Suppressor macrophage treated with lipopolysaccharide for 1 hour (primary cell): ENCODE measurements at regions not wholly inside any gene's neighbourhood (a gene's known extent, or its start where the extent isn't known, plus 50 kb on each side); places are given as distances from the start of the nearest gene placed in this dataset.

Experiments
- DNase-seq, 3 donors: peaks; one replicate each; pipeline ENCODE4 v3.0.0-alpha.2; 2020 to 2022

DNA sequence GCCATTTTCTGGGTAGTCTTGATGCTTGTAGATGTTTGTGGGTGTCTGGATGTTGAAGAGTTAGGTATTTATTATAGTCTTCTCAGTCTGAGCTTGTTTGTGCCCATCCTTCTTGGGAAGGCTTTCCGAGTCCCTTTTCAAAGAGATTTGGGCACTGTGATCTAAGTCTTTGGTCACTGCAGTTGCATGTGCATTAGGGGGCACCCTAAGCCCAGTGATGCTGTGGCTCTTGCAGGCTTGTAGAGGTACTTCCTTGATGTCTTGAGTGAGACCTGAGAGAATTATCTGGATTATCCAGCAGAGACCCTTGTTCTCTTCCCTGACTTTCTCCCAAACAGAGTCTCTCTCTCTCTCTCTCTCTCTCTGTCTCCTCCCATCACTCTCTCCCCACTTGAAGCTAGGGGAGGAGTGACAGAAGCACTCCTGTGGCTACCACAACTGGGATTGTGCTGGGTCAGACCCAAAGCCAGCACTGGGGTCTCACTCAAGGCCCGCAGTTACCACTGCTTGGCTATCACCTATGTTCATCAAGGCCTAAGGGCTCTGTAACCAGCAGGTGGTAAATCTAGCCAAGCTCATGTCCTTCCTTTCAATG lies 68.5 kb downstream of the TMCO5A start:
- peak; percentile 82 to 84 (median 84) for DNase-seq

DNA sequence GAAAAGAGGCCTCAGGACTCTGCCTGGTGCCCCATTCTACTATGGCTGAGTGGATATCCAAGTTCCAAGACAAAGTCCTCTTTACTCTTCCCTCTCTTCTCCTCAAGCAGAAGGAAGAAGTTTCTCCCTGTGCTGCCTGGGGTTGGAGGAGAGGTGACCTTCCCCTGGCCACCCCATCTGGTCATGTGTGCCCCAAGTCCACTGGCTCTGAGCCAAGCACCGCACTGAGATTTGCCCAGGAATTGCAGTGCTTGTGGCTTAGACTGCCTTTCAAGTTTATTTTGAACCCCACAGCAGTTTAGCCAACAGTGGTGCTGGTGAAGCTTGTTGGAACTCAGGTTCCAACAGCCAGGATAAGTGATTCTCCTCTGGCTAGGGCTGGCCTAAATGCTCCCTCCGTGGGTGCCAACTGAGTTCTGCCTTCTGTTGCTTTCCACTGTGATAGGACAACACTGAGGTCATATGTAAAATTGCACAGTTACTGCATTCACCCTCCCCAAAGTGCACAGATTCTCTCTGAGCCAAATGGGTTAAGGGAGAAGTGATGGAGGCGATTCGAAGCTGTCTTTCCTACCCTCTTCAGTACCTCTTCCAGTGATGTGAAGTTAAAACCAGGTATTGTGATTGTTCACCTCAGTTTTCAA lies 69.9 kb downstream of the TMCO5A start:
- peak; percentile 33 to 41 (median 41) for DNase-seq

DNA sequence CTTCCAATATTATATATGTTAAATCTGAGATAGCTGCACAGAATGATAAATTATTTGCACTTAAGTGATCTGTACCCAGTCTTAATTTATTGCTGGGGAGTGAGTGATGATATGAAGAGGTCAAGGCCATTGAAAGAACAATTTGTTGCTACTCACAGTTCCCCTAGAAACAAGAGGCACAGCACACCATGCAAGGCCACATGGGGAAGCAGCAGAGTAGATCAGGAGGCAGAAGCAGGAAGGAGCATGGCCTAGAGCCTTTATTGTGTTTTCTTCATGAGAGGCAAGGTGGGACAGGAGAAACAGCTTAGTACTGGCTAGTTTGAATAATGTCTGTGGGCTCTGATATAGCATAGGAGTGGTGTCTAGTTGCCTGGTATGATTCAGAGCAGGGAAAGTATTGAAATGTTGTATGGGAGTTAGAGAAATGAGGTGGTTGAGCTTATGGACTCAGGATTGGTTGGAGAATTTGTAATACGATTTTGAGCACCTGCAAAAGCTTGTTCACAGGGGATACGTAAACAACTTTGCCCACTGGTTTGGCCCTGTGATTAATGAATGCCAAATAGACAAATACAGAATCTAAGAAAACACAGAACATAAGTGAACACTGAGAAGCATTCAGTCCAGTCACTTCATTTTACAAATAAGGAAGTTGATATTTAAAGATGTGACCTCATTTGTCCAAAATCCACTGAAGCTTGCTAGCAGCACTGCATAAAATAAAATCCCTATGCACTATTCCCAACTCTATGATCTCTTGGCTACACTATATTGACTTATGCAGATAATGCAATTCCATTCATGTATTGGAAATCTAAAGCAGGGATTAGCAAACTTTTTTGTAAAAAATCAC lies 71.7 kb downstream of the TMCO5A start:
- peak; percentile 60 to 86 (median 84) for DNase-seq

DNA sequence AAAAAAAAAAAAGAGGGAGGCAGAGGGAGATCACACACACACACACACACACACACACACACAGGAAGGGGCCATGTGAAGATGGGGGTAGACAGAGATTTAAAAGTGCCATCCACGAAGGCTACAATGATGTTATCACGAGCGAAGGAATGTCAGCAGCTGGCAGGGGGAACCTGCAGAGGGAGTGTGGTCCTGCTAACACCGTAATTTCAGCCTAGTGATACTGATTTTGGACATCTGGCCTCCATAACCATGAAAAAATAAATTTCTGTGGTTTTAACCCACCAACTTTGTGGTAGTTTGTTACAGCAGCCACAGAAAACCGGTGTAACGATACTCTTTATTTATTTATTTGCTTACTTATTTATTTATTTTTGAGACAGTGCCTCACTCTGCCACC lies 76.0 kb downstream of the TMCO5A start:
- DNase-seq = no peak

DNA sequence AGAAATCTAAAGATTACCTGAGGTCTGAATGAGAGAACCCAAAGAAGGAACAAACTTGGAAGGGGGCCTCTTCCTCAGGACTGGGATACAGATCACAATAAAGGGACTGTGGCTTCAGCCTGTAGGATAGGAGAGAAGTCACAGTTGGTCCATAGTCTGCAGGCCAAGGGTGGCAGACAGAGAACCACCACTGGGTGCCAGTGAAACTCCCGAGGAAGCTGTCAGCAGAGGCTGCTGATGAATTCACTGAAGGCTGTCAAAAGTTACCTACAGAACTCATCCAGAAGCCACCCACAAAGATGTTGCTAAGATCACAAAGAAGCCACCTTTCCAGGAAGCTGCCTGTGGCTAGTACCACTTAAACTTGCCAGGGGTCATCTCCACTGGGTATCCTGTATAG lies 78.5 kb downstream of the TMCO5A start:
- DNase-seq = peak in 1 of 3 donors; percentile 17

DNA sequence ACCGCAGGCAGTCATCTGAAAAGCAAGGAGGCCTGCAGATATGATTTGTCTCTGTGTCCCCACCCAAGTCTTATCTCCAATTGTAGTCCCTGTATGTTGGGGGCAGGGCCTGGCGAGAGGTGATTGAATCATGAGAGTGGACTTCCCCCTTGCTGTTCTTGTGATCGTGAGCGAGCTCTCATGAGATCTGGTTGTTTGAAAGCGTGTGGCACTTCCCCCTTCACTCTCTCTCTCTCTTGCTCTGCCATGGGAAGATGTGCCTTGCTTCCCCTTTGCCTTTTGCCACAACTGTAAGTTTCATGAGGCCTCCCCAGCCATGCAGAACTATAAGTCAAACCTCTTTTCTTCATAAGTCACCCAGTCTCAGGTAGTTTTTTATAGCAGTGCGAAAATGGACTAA lies 83.3 kb downstream of the TMCO5A start:
- DNase-seq = peak; percentile 80 to 86 (median 82)

DNA sequence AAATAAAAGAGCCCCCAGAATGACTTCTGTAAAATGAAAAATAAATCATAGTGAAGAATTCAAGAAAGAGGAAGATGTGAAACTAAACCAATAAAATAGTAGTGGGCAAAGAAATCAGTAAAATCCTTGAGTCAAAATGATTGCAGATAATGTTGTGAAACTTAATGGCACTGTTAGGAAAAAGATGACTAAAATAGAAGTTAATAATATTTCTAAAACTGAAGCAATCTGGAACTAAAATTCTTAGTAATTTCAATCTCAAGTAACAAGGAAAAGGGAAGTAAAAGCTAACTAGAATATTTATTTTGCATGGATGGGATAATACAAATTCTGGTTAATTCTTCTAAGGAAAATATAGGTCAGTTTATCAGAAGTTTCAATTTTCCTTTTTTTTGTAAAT lies 84.6 kb downstream of the TMCO5A start:
- DNase-seq = peak in 2 of 3 donors; percentile 82 to 88

DNA sequence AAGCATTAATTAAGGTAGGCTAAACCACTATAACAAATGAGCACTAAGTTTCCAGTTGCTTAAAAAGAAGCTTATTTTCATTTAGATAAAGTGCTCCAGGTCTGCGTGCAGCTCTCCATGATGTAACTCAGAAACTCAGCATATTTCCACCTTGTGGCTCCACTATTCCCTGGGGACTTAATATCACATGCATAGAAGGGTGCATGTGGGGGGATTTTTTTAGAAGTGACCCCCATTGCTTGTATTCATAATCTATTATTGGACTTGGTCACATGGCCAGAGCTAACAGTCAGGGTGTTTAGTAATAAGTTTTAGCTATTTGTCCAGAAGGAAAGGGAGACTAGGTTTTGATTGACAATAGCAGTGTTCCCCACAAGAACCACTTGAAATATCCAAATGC lies 86.8 kb downstream of the TMCO5A start:
- no peak for DNase-seq

DNA sequence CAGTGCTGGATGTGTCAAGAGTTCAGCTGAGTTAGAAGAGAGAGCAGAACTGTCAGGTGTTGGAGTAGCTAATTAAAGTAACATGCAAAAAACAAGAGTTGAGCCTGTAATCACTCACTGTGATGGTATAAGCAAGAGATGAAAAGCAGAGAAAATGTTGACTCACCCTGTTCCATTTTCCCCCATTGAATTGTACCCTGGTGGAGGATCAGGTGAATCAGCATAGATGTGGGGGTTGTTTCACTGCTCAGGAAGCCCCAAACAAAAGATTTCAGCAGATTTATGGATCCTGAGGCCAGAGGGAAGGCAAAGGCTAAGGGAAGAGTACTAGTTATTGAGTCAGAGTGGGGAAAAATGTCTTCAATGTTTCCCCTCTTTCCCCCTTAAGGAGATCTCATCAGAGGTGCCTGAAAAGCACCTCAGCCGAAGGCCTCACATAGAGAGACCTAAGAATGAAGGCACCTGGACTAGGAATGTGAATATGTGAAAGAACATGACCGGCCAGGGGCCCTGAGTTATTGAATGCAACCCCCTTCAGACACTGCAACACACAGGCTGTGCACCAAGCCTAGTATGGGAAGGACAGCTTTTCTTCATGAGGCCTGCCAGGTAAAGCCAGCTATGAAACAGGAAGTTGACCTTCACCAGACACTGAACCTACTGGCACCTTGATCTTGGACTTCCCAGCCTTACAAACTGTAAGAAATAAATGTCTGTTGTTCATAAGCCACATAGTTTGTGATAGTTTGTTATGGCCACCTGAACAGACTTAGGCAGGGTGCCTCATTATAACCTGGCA lies 90.1 kb downstream of the TMCO5A start:
- DNase-seq = no peak

DNA sequence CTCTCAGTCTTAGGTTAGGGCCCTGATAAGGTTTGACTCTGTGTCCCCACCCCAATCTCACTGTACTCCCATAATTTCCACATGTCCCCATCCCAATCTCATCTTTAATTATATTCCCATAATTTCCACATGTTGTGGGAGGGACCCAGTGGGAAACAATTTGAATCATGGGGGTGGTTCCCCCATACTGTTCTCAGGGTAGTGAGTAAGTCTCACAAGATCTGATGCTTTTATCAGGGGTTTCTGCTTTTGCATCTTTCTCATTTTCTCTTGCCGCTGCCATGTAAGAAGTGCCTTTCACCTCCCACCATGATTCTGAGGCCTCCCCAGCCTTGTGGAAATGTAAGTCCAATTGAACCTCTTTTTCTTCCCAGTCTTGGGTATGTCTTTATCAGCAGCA lies 91.2 kb downstream of the TMCO5A start:
- DNase-seq = peak in 1 of 3 donors; percentile 40

DNA sequence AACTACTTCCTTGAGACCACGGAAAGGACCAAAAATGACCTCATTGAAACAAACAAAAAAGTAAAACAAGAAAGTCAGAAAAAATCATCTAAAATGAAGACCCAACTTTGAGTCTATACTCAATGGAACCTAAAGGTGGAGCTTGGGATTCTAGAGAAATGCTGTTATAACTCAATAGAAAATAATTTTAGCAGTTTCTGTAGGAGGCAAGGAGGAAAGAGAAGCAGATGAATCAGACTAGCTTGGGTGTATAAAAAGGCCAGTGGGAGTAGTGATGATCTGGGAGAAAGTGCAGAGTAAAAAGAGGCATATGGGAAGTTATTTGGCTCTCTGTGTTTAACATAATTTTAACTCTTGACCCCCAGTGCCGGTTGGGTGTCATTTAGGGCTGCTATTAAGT lies 94.4 kb downstream of the TMCO5A start:
- DNase-seq = peak; percentile 51 to 80 (median 70)

DNA sequence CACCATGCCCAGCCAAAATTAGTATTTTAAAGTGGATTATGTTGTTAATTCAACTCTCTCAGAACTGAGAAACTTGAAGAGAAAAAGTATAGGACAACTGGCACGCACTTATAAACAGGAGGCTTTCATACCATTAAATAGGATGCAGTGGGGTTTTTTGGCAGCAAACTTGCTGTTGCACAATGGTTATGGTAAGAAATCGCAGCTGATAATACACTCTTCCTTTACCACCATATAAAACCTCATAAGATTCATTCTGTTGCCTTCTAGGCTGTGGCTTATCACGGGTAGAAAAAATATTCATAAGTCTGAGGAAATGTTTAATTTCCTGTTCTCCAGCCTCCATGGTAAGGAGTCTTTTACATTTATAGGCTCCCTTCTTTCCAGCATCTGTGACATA lies 95.3 kb downstream of the TMCO5A start:
- no peak for DNase-seq

DNA sequence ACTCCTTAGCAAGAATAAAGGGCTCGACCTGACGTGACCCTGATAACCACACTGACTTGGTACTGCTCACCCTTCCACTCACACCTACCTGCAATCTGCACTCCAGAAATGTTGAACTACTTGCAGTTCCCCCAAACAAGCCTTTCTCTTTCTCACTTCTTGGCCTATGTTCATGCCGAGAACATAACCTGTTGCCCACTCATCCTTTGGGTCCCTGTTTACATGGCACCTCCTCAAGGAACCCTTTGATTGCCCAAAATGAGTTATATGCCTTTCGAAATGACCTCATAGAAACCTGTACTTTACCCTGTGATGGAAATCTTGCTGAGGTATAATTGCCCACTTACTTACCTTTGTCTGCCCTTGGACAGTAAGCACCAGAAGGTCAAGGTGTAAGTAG lies 96.2 kb downstream of the TMCO5A start:
- no peak for DNase-seq

DNA sequence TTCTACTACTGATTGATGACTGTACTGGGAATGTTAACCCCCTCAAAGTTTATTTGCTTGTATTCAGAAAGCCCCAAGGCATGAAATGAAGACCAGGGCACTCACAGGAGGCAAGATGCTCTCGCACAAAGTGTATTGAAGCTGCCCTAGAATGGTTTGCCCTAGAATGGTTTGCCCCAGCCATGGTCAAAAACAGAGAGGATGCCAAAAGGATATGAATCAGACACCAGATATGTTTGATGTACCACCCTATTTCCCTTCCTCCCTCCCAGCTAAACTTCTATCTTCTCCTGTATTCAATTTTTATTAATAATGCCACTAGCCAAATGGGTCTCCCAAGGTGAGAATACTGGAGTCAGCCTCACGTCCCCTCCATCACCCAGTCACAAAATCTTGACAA lies 101.3 kb downstream of the TMCO5A start:
- no peak for DNase-seq

DNA sequence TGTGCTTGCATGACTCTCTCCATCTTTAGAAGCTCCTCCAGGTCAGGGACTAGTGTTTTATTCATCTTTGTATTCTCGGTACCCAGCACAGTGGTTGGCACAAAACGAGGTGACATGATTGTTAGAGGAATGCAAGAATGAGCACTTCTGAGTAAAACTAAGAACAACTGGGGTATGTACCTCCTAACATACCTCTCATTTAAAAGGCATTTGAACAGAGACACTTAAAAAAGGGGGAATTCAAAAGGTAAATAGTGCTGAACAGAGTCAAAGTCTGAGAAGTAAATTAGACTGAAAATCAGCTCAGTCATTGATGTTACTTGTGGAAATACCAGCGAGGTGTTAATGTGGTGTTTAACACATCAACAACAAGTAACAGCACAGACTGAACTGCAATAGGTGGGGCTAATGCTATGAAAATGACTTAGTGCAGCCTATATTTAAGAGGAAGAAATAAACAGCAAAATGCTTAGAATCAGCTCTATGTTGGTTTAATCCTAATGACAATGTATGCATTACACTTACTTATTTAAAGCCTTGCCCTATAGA lies 102.4 kb downstream of the TMCO5A start:
- no peak for DNase-seq

DNA sequence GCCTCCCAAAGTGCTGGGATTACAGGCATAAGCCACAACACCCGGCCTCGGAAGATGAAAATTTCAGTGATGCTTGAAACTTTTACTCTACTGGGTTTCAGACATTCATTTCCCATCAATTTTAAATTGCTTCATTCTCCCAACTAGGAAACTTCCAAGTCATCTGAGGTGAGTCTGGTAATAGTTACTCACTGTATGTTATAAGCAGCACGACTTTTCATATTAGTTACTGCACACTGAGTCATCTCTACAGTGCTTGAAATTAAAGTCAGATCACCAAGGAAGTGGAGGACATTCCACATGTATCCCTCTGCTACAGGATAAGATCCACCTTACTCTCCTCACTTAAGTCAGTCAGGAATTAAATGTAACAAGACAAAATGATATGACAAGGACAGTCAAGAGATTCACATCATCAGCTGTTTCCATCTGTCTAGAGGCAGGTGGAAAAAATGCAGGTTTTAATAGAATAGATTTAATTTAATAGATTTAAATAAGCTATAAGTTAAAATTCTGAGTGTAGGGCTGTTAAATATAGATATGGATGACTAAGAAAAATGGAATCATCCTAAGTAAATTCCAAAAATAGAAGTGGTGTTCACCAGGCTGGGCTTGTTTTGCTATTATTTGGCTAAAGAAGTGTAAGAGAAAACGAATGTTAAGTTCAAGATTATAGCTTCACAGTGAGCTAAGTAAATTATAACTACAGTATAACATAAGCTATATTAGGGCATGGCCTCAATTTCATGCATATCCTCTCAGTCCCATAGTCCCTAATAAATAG lies 104.4 kb downstream of the TMCO5A start:
- DNase-seq = peak; percentile 48 to 84 (median 77)

DNA sequence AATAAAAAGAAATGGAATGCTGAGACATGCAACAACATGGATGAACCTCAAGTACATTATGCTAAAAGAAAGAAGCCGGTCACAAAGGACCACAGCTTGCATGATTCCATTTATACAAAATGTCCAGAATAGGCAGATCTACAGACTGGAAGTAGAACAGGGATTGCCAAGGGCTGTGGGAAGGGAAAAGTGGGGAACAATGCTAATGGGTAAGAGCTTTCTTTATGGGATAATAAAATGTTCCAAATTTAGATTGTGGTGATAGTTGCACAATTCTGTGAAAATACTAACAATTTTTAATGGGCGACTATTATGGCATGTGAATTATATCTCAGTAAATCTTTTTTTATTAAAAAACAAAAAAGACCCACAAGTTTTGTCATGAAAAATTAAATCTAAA lies 106.2 kb downstream of the TMCO5A start:
- no peak for DNase-seq

DNA sequence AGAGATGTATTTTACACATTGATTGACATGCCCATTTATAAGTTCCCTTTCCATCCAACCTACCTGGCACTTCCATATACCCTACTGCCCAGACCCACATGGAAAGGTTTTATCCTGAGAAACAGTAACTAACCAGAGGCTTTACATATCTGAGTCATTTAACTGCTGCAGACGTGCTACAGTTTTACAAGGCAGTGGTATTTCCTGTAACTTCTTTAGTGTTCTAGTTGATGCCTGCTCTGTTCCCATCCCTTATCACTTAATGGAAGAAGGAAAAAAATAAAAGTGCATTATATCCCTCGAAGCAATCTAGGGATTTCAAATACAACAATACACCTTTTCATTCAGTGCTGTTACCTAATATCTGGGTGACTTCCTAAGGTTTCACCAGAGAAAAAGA lies 107.1 kb downstream of the TMCO5A start:
- no peak for DNase-seq

DNA sequence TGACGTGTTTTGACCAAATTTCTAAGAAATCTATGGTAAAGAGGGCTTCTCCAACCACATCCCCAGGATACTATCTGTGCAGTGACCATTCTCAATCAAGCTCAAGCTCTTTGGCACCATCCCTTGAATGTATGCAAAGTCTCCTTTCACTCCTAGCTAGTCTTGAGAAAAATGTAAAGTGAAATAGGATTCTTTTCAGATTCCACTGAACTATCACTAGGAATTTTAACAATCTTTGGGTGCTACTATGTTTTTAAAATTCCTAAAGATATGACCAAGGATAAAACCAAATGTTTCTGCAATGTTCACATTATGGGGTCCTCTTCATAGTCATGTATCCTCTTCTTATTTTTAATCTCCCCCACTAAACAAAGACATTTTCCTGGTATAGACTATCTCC lies 107.8 kb downstream of the TMCO5A start:
- no peak for DNase-seq

DNA sequence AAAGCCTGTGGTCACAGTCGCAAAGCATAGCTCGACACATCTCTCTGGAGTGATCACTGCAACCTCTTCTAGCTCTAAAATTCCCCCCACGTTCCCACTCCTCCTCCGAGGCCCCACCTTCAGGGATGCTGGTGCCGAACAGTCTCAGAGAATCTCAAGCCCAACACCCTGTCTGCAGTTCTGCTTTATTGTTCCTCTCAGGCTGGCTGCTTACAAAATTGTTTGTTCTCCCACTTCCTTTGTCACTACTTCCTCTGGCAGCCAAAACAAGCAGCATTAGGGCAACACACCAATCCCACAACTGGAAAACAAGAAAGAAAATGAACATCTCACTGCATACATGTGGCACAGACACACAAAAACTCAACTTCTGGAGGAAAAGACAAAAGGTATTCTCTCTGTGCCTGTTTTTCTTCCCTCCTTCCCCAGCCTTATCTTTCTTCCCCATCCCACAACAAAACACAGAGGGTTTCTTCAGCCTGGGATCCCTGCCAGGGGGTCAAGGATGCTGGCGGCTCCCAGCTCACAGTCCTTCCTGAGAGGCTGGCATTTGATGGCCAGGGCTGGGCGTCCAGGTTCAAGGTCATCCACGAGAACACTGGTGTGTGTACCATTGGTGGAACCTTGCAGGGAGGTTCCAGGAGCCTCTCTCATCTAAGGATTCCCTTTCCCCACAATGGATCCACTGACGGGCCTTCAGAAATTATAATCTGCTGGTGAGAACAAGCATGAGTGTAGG lies 108.4 kb downstream of the TMCO5A start:
- peak; percentile 76 to 83 (median 83) for DNase-seq
